GM23248 (cell line): ENCODE measurements at regions not wholly inside any gene's neighbourhood (a gene's known extent, or its start where the extent isn't known, plus 50 kb on each side); places are given as distances from the start of the nearest gene placed in this dataset.

ENCODE experiments used
- EZH2 ChIP-seq: fragments of 200-600 bp; sonication (generic); IDR thresholded peaks from 2 replicates; pipeline ENCODE4 v1.6.1; 2018; ENCODE audit warnings: antibody characterized with exemption, mild to moderate bottlenecking; ENCODE audit not compliant: insufficient read depth, poor library complexity, severe bottlenecking
- EZH2phosphoT487 ChIP-seq: fragments of 200-600 bp; sonication (generic); IDR thresholded peaks from 2 replicates; pipeline ENCODE4 v1.6.1; 2018; ENCODE audit warnings: antibody characterized with exemption, moderate library complexity, mild to moderate bottlenecking, low read depth; ENCODE audit not compliant: insufficient read depth

DNA sequence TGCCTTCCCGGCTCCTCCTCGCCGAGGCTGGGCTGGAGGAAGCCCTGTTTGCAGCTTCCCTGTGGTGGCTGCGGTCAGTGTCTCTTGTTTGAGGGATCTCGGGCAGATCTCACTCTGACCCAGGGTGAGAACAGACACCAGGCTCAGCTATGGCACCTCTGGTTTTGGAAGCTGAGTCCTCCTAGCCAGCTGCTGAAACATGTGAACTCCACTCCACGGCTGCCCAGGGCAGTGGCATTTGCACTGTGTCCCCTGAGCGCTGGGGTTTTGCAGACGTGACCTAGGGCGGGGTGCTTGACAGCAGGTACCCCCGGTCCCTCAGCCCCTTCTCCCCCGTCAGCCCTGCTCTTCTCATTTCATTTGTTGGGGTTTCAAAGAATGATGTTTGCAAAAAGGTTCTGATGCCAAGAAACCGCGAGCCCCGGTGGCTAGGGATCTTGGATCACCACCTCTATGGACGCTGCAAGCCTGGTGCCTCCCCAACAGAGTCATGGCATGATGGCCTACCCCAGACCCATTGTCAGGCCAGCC lies 55.0 kb upstream of the DACT2 start:
- no peak for TF ChIP-seq EZH2
- no peak for TF ChIP-seq EZH2phosphoT487
